Ecto neural progenitor cell (in vitro differentiated cells): ENCODE measurements at regions not wholly inside any gene's neighbourhood (a gene's known extent, or its start where the extent isn't known, plus 50 kb on each side); places are given as distances from the start of the nearest gene placed in this dataset.
A peak's percentile ranks its signal among the peaks of the same experiment; 100 is the strongest.
"Not testable (repeated sequence)": the region's sequence is repeated elsewhere in the genome, so short reads cannot be mapped to it uniquely, and the experiment has no call there.

Experiments used
- DNase-seq: peaks from one replicate; pipeline ENCODE4 v3.0.0-alpha.2; 2018; ENCODE audit warnings: low spot score

- no peak for DNase-seq
Measured at GRCh38 chr6:159594106-159594749, 98.8 kb downstream of the SOD2 start.

GRCh38 chr6:159590835-159591234 lies 102.2 kb downstream of the SOD2 start:
- DNase-seq, result no peak

GRCh38 chr6:159586684-159587083 lies 106.4 kb downstream of the SOD2 start:
- DNase-seq, result no peak

GRCh38 chr6:159582736-159583135 lies 110.3 kb downstream of the SOD2 start:
- no peak for DNase-seq

GRCh38 chr6:159578629-159579028 lies 114.4 kb downstream of the SOD2 start:
- no peak for DNase-seq

- DNase-seq, result no peak
Measured at GRCh38 chr6:159577564-159577963, 115.5 kb downstream of the SOD2 start.

- no peak for DNase-seq
Measured at GRCh38 chr6:159572439-159573110, 120.5 kb downstream of the SOD2 start.

GRCh38 chr6:159565181-159565710 lies 127.8 kb downstream of the SOD2 start:
- DNase-seq, result no peak

- DNase-seq, result no peak
Measured at GRCh38 chr6:159564456-159564855, 128.6 kb downstream of the SOD2 start.

GRCh38 chr6:159557031-159557430 lies 136.0 kb downstream of the SOD2 start:
- no peak for DNase-seq

- no peak for DNase-seq
Measured at GRCh38 chr6:159555082-159555875, 137.8 kb downstream of the SOD2 start.

GRCh38 chr6:159541296-159541695 lies 151.7 kb downstream of the SOD2 start:
- DNase-seq, result no peak

GRCh38 chr6:159540883-159541282 lies 152.2 kb downstream of the SOD2 start:
- DNase-seq, result no peak

GRCh38 chr6:159540152-159540551 lies 152.9 kb downstream of the SOD2 start:
- peak; percentile 62 for DNase-seq

- DNase-seq, result not testable (repeated sequence)
Measured at GRCh38 chr6:159538031-159538430, 155.0 kb downstream of the SOD2 start.

- no peak for DNase-seq
Measured at GRCh38 chr6:159535656-159536350, 157.2 kb downstream of the SOD2 start.

GRCh38 chr6:159533568-159533967 lies 159.5 kb downstream of the SOD2 start:
- no peak for DNase-seq

- no peak for DNase-seq
Measured at GRCh38 chr6:159533016-159533415, 160.0 kb downstream of the SOD2 start.

GRCh38 chr6:159532155-159532554 lies 160.9 kb downstream of the SOD2 start:
- DNase-seq, result no peak

GRCh38 chr6:159529934-159530333 lies 163.1 kb downstream of the SOD2 start:
- no peak for DNase-seq

GRCh38 chr6:159527351-159527750 lies 165.7 kb downstream of the SOD2 start:
- DNase-seq, result no peak

GRCh38 chr6:159525445-159526025 lies 167.5 kb downstream of the SOD2 start:
- no peak for DNase-seq
